KMS-11 (cell line): ENCODE measurements at regions not wholly inside any gene's neighbourhood (a gene's known extent, or its start where the extent isn't known, plus 50 kb on each side); places are given as distances from the start of the nearest gene placed in this dataset.
"Not testable (repeated sequence)": the region's sequence is repeated elsewhere in the genome, so short reads cannot be mapped to it uniquely, and the experiment has no call there.

Experiments
- H2AFZ ChIP-seq: fragments of 200-600 bp; sonication (generic); 2 replicates; pipeline ENCODE4 v1.6.1; 2016; ENCODE audit warnings: antibody characterized with exemption, mixed run types, low read depth
- H3K27ac ChIP-seq: fragments of 200-600 bp; sonication (generic); 2 replicates; pipeline ENCODE4 v1.6.1; 2016; ENCODE audit warnings: mild to moderate bottlenecking, mixed run types
- H3K27me3 ChIP-seq: fragments of 200-600 bp; sonication (generic); 2 replicates; pipeline ENCODE4 v1.6.1; 2017; ENCODE audit warnings: mild to moderate bottlenecking, low read depth, mixed run types, moderate library complexity; ENCODE audit not compliant: insufficient read depth
- H3K36me3 ChIP-seq: fragments of 200-600 bp; sonication (generic); 2 replicates; pipeline ENCODE4 v1.6.1; 2017; ENCODE audit warnings: mild to moderate bottlenecking, mixed run types; ENCODE audit not compliant: insufficient read depth
- H3K4me1 ChIP-seq: fragments of 200-600 bp; sonication (generic); 2 replicates; pipeline ENCODE4 v1.6.1; 2016; ENCODE audit warnings: mild to moderate bottlenecking, low read depth, mixed run types; ENCODE audit not compliant: poor library complexity, severe bottlenecking
- H3K4me2 ChIP-seq: fragments of 200-600 bp; sonication (generic); 2 replicates; pipeline ENCODE4 v1.7.0; 2016; ENCODE audit warnings: mild to moderate bottlenecking, mixed run types
- H3K4me3 ChIP-seq: fragments of 200-600 bp; sonication (generic); IDR thresholded peaks from 2 replicates; pipeline ENCODE4 v1.6.1; 2017; ENCODE audit warnings: low read depth, low read length, mixed read lengths; ENCODE audit not compliant: insufficient read depth
- H3K79me2 ChIP-seq: fragments of 200-600 bp; sonication (generic); 2 replicates; pipeline ENCODE4 v1.6.1; 2016; ENCODE audit warnings: low read depth, mixed run types; ENCODE audit not compliant: insufficient read depth
- H3K9ac ChIP-seq: fragments of 200-600 bp; sonication (generic); 2 replicates; pipeline ENCODE4 v1.6.1; 2016; ENCODE audit warnings: mild to moderate bottlenecking, mixed run types
- H4K20me1 ChIP-seq: fragments of 200-600 bp; sonication (generic); 2 replicates; pipeline ENCODE4 v1.6.1; 2016; ENCODE audit warnings: mild to moderate bottlenecking, mixed run types; ENCODE audit not compliant: insufficient read depth
- TF ChIP-seq, protein P1 (sequence below): fragments of 200-600 bp; sonication (generic); conservative IDR thresholded peaks from 2 replicates; pipeline ENCODE4 v1.6.1; 2017; ENCODE audit warnings: low read depth, mild to moderate bottlenecking, antibody characterized with exemption, low read length, moderate library complexity, mixed read lengths

DNA sequence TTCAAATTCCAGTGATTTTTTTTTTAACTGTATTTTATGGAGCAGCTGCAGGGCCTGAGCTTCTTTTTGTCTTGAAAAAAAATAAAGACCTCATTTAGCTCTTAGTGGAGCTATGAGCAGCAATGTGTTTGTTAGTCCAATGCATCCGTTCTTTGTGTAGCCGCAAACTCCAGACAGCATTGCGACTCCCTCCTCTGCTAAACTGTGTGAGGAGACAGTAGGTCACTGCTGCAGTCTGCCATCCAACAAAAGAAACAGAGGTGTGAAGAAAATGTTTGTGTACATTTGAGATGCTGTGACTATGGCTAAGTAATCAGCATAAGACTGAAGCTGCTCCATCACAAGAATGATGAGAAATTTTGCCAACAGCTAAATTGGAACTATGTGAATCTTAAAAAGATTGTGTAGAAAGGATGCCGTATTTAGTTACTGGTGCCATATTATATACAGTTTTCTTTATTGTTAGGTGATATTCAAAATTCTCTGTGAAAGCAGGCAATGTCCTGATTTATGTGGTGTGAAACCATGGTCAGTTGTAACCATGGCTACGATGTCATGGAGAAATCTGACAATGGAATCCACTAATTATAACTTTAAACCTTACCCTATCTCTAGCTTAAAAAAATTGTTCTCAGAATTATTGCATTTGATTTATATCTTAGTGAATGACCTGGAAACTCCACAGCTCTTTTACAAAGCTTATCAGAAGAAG lies 428.8 kb upstream of the EPHA7 start:
- Histone ChIP-seq H2AFZ (no peak overlapping the region), H3K4me2 (no peak overlapping the region), H3K9ac (no peak overlapping the region), H3K79me2 (no peaks in the 10 kb centered on the region), H3K4me1 (no peaks in the 10 kb centered on the region), H3K27me3 (no peaks in the 10 kb centered on the region), H3K4me3 (no peak overlapping the region), H3K36me3 (no peaks in the 10 kb centered on the region), H4K20me1 (no peaks in the 10 kb centered on the region), H3K27ac (no peak overlapping the region)
- TF ChIP-seq, protein P1, sequence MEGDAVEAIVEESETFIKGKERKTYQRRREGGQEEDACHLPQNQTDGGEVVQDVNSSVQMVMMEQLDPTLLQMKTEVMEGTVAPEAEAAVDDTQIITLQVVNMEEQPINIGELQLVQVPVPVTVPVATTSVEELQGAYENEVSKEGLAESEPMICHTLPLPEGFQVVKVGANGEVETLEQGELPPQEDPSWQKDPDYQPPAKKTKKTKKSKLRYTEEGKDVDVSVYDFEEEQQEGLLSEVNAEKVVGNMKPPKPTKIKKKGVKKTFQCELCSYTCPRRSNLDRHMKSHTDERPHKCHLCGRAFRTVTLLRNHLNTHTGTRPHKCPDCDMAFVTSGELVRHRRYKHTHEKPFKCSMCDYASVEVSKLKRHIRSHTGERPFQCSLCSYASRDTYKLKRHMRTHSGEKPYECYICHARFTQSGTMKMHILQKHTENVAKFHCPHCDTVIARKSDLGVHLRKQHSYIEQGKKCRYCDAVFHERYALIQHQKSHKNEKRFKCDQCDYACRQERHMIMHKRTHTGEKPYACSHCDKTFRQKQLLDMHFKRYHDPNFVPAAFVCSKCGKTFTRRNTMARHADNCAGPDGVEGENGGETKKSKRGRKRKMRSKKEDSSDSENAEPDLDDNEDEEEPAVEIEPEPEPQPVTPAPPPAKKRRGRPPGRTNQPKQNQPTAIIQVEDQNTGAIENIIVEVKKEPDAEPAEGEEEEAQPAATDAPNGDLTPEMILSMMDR = no peak

DNA sequence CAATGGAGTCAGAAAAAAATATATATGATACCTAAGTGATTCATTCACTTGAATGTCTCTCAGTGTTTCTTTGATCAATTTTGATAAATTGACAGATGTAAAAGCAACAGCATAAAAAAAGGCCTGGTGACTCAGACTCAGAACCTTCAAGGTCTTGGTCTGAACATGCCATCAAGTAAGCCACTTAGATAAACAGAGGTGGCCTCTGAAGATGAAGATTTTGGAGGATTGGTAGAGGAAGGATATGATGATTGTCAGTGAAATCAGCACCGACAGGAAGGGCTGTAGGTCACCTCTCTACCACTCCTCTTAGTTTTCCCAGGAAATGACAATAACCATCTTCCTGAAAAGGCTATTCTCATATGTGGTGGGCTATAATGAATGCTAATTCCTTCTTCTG lies 422.8 kb upstream of the EPHA7 start:
- Histone ChIP-seq H3K4me2 (no peak overlapping the region), H3K9ac (no peak overlapping the region), H3K4me1 (no peaks in the 10 kb centered on the region), H3K79me2 (no peaks in the 10 kb centered on the region), H3K27me3 (no peaks in the 10 kb centered on the region), H3K4me3 (no peak overlapping the region), H2AFZ (no peak overlapping the region), H3K27ac (no peak overlapping the region), H4K20me1 (no peaks in the 10 kb centered on the region), H3K36me3 (no peaks in the 10 kb centered on the region)
- TF ChIP-seq, protein P1 = no peak

DNA sequence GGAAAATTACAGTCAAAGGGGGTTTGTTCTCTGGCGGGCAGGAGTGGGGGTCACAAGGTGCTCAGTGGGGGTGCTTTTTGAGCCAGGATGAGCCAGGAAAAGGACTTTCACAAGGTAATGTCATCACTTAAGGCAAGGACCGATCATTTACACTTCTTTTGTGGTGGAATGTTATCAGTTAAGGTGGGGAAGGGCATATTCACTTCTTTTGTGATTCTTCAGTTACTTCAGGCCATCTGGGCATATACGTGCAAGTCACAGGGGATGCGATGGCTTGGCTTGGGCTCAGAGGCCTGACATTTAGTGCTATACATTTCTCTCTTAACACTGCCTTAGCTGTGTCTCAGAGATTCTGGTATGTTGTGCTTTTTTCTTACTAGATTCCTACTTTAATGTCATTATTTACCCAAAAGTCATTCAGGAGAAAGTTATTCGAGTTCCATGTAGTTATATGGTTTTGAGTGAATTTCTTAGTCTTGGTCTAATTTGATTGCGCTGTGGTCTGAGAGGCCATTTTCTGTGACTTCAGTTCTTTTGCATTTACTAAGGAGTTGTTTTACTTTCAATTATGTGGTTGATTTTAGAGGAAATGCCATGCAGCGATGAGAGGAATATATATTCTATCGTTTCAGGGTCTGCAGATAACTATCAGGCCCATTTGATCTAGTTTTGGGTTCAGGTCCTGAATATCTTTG lies 416.2 kb upstream of the EPHA7 start:
- H3K9ac ChIP-seq, H3K27me3 ChIP-seq, H4K20me1 ChIP-seq, H2AFZ ChIP-seq, H3K36me3 ChIP-seq, H3K4me3 ChIP-seq, H3K27ac ChIP-seq, H3K4me1 ChIP-seq, H3K79me2 ChIP-seq, H3K4me2 ChIP-seq: not testable (repeated sequence)

DNA sequence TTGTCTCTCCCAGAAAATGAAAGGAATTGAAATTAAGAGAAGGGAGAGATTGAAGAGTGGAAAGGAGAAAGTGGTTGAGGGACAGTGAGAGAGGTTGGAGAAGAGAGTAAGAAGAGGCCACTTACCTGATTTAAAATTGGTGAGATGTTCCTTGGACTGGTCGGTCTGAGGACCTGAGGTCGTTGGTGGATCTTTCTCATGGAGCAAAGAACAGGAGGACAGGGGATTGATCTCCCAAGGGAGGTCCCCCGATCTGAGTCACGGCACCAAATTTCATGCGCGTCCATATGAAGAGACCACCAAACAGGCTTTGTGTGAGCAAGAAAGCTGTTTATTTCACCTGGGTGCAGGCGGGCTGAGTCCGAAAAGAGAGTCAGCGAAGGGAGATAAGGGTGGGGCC lies 415.7 kb upstream of the EPHA7 start:
- not testable (repeated sequence) for H3K4me3 ChIP-seq, H3K9ac ChIP-seq, H3K79me2 ChIP-seq, H3K4me2 ChIP-seq, H2AFZ ChIP-seq, H3K27ac ChIP-seq, H3K4me1 ChIP-seq, H3K36me3 ChIP-seq, H4K20me1 ChIP-seq, H3K27me3 ChIP-seq

DNA sequence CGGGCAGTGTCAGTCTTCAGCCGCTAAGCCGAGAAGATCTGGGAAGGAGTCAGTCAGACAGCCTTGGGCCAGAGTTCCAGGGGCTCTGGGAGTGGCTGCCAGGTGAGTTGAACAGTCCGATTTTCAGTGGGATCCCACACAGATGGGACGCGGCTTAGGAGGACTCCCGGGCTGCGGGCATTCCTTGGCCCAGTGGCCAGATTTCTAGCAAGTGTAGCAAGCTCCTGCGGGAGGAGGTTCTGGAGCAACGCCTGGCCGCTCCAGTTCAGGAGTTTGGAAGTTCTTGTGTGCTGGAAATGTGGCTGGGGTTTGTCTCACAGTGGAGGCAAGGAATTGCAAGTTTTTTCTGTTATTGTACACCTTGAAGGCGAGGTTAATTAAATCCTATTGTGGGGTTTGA lies 414.0 kb upstream of the EPHA7 start:
- not testable (repeated sequence) for H3K27ac ChIP-seq, H3K4me2 ChIP-seq, H3K4me3 ChIP-seq, H3K4me1 ChIP-seq, H3K79me2 ChIP-seq, H3K9ac ChIP-seq, H3K36me3 ChIP-seq, H4K20me1 ChIP-seq, H3K27me3 ChIP-seq, H2AFZ ChIP-seq

DNA sequence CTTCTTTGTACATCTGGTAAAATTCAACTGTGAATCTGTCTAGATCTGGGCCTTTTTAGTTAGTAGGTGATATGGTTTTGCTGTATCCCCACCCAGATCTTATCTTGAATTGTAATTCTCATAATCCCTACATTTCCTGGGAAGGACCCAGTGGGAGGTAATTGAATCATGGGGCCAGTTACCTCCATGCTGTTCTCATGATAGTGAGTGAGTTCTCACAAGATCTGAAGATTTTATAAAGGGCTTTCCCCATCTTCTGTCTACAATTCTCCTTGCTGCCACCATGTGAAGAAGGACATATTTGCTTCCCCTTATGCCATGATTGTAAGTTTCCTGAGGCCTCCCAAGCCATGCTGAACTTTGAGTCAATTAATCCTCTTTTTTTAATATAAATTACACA lies 410.4 kb upstream of the EPHA7 start:
- not testable (repeated sequence) for H3K4me3 ChIP-seq, H3K36me3 ChIP-seq, H2AFZ ChIP-seq, H4K20me1 ChIP-seq, H3K4me2 ChIP-seq, H3K9ac ChIP-seq, H3K79me2 ChIP-seq, H3K4me1 ChIP-seq, H3K27ac ChIP-seq, H3K27me3 ChIP-seq
